ENCODE measurements at regions not wholly inside any gene's neighbourhood (a gene's known extent, or its start where the extent isn't known, plus 50 kb on each side); places are given as distances from the start of the nearest gene placed in this dataset.
A peak's percentile ranks its signal among the peaks of the same experiment; 100 is the strongest.

- no peak for TF ChIP-seq CTCF (IDR thresholded peaks at IDR 0.05; ENCODE audit: borderline replicate concordance)
- H3K36me3 ChIP-seq, result no peaks in the 10 kb centered on the region
- H3K9me3 ChIP-seq (replicated peaks), result no peaks in the 10 kb centered on the region
- DNase-seq, result no peak
- H3K4me3 ChIP-seq, result no peak overlapping the region
- no peaks in the 10 kb centered on the region for H3K27me3 ChIP-seq (ENCODE audit: low read depth)
- intact Hi-C loops (cut with micrococcal nuclease), result no loop called here
- peaks cover 31% of the 10 kb centered on the region for H3K4me1 ChIP-seq
- peak overlapping the region; percentile 76 for H3K27ac ChIP-seq (replicated peaks)
Measured at GRCh38 chr10:4345877-4346646, 479.9 kb upstream of the AKR1E2 start.

GRCh38 chr10:4344492-4344994 lies 481.5 kb upstream of the AKR1E2 start:
- H3K4me1 ChIP-seq, result peaks cover 31% of the 10 kb centered on the region
- peak; percentile 33 for TF ChIP-seq CTCF (IDR thresholded peaks at IDR 0.05; ENCODE audit: borderline replicate concordance)
- peak; percentile 42 for DNase-seq
- no peaks in the 10 kb centered on the region for H3K27me3 ChIP-seq (ENCODE audit: low read depth)
- peak overlapping the region; percentile 8 for H3K4me3 ChIP-seq
- H3K27ac ChIP-seq (replicated peaks), result peak overlapping the region; percentile 76
- H3K9me3 ChIP-seq (replicated peaks), result no peaks in the 10 kb centered on the region
- intact Hi-C loops (cut with micrococcal nuclease), result no loop called here
- H3K36me3 ChIP-seq, result no peaks in the 10 kb centered on the region

GRCh38 chr10:4343873-4344272 lies 482.1 kb upstream of the AKR1E2 start:
- H3K27me3 ChIP-seq (ENCODE audit: low read depth), result no peaks in the 10 kb centered on the region
- peak overlapping the region; percentile 76 for H3K27ac ChIP-seq (replicated peaks)
- no peaks in the 10 kb centered on the region for H3K36me3 ChIP-seq
- peak overlapping the region; percentile 8 for H3K4me3 ChIP-seq
- no peak for TF ChIP-seq CTCF (IDR thresholded peaks at IDR 0.05; ENCODE audit: borderline replicate concordance)
- H3K4me1 ChIP-seq, result peaks cover 31% of the 10 kb centered on the region
- DNase-seq, result no peak
- no peaks in the 10 kb centered on the region for H3K9me3 ChIP-seq (replicated peaks)
- intact Hi-C loops (cut with micrococcal nuclease), result no loop called here

GRCh38 chr10:4343091-4343490 lies 482.9 kb upstream of the AKR1E2 start:
- H3K27ac ChIP-seq (replicated peaks), result no peak overlapping the region
- H3K4me3 ChIP-seq, result no peak overlapping the region
- DNase-seq, result no peak
- no peaks in the 10 kb centered on the region for H3K9me3 ChIP-seq (replicated peaks)
- H3K4me1 ChIP-seq, result peaks cover 31% of the 10 kb centered on the region
- no peaks in the 10 kb centered on the region for H3K27me3 ChIP-seq (ENCODE audit: low read depth)
- TF ChIP-seq CTCF (IDR thresholded peaks at IDR 0.05; ENCODE audit: borderline replicate concordance), result no peak
- no peaks in the 10 kb centered on the region for H3K36me3 ChIP-seq
- intact Hi-C loops (cut with micrococcal nuclease), result no loop called here

- no peak for TF ChIP-seq CTCF (IDR thresholded peaks at IDR 0.05; ENCODE audit: borderline replicate concordance)
- H3K27ac ChIP-seq (replicated peaks), result no peak overlapping the region
- no peak for DNase-seq
- peaks cover under 1% of the 10 kb centered on the region for H3K4me1 ChIP-seq
- intact Hi-C loops (cut with micrococcal nuclease), result no loop called here
- H3K36me3 ChIP-seq, result no peaks in the 10 kb centered on the region
- H3K9me3 ChIP-seq (replicated peaks), result no peaks in the 10 kb centered on the region
- no peak overlapping the region for H3K4me3 ChIP-seq
- no peaks in the 10 kb centered on the region for H3K27me3 ChIP-seq (ENCODE audit: low read depth)
Measured at GRCh38 chr10:4338768-4339167, 487.2 kb upstream of the AKR1E2 start.

All from left ventricle myocardium inferior (tissue), 1 donor.